ENCODE measurements at regions not wholly inside any gene's neighbourhood (a gene's known extent, or its start where the extent isn't known, plus 50 kb on each side); places are given as distances from the start of the nearest gene placed in this dataset.

GRCh38 chr1:117708323-117709248 lies 102.7 kb downstream of the TENT5C start (continued):
- TF ChIP-seq RAD21 (CRISPR knock-in tag; conservative IDR thresholded peaks at IDR 0.05 in 1 of 2, IDR thresholded peaks at IDR 0.05 in 1 of 2) (no peak), NFYB (IDR thresholded peaks at IDR 0.05; ENCODE audit: extremely low read depth, insufficient read length) (peak; percentile 6), ZNF277 (CRISPR knock-in tag; IDR thresholded peaks at IDR 0.05; ENCODE audit: borderline replicate concordance) (no peak), SAP30 (IDR thresholded peaks at IDR 0.05; ENCODE audit: borderline replicate concordance, insufficient read depth, low read depth, low read length, poor library complexity, severe bottlenecking) (no peak), NFE2 (IDR thresholded peaks at IDR 0.05; ENCODE audit: low read depth) (no peak), CUX1 (CRISPR knock-in tag; IDR thresholded peaks at IDR 0.05) (no peak), TAL1 (IDR thresholded peaks at IDR 0.05) (peak; percentile 41; the same call in 1 of the 2 replicates), HNRNPK (IDR thresholded peaks at IDR 0.05; ENCODE audit: low read depth, low read length, poor library complexity, severe bottlenecking) (no peak), XRCC4 (IDR thresholded peaks at IDR 0.05; ENCODE audit: extremely low read depth, insufficient read depth, insufficient read length) (no peak), PTTG1 (tag; IDR thresholded peaks at IDR 0.05; ENCODE audit: low read depth) (no peak), SMC3 (conservative IDR thresholded peaks at IDR 0.05; ENCODE audit: insufficient read depth, low read depth, low read length) (no peak), TRIM28 (IDR thresholded peaks at IDR 0.05) (no peak), RFX5 (IDR thresholded peaks at IDR 0.05; ENCODE audit: low read depth, low read length) (no peak), HDAC6 (IDR thresholded peaks at IDR 0.05; ENCODE audit: low read depth, low read length) (no peak), ZNF408 (CRISPR knock-in tag; IDR thresholded peaks at IDR 0.05; ENCODE audit: low read depth) (no peak), FOXJ3 (CRISPR knock-in tag; IDR thresholded peaks at IDR 0.05) (no peak), NBN (IDR thresholded peaks at IDR 0.05; ENCODE audit: low read depth) (no peak), CREM (IDR thresholded peaks at IDR 0.05; ENCODE audit: low read depth) (no peak), USF1 (CRISPR knock-in tag; IDR thresholded peaks at IDR 0.05) (no peak), STAT5B (CRISPR knock-in tag; IDR thresholded peaks at IDR 0.05) (no peak), FOXA3 (CRISPR knock-in tag; conservative IDR thresholded peaks at IDR 0.05 in 1 of 2, IDR thresholded peaks at IDR 0.05 in 1 of 2) (no peak)
